HG03378 (cell line): ENCODE measurements at regions not wholly inside any gene's neighbourhood (a gene's known extent, or its start where the extent isn't known, plus 50 kb on each side); places are given as distances from the start of the nearest gene placed in this dataset.
"Not testable (repeated sequence)": the region's sequence is repeated elsewhere in the genome, so short reads cannot be mapped to it uniquely, and the experiment has no call there.

Experiments used
- ATAC-seq: cut with Tn5 transposase; IDR thresholded peaks from one replicate; pipeline ENCODE4 v1.9.1; 2021; ENCODE audit warnings: mild to moderate bottlenecking, moderate library complexity; ENCODE audit not compliant: unreplicated experiment

GRCh38 chr6:69489970-69490369, 306.8 kb downstream of the LMBRD1 start:
- ATAC-seq, result peak; percentile 53

GRCh38 chr6:69487688-69488087, 309.1 kb downstream of the LMBRD1 start:
- ATAC-seq, result no peak

- no peak for ATAC-seq
These were observed 329.7 kb downstream of the LMBRD1 start for GRCh38 chr6:69466979-69467570.

GRCh38 chr6:69465866-69466265, 330.9 kb downstream of the LMBRD1 start:
- no peak for ATAC-seq

- ATAC-seq, result no peak
These were observed 340.7 kb downstream of the LMBRD1 start for GRCh38 chr6:69456086-69456485.

- not testable (repeated sequence) for ATAC-seq
These were observed 342.2 kb downstream of the LMBRD1 start for GRCh38 chr6:69454619-69455018.

GRCh38 chr6:69450493-69450892, 346.3 kb downstream of the LMBRD1 start:
- not testable (repeated sequence) for ATAC-seq

GRCh38 chr6:69449887-69450286, 346.9 kb downstream of the LMBRD1 start:
- ATAC-seq, result no peak
